K562 (cell line): ENCODE measurements at regions not wholly inside any gene's neighbourhood (a gene's known extent, or its start where the extent isn't known, plus 50 kb on each side); places are given as distances from the start of the nearest gene placed in this dataset.
A peak's percentile ranks its signal among the peaks of the same experiment; 100 is the strongest.

Source experiments
- ATAC-seq: fragments of 200-7000 bp; cut with Tn5 transposase; 3 replicates; pipeline ENCODE4 v1.9.1; 2020; ENCODE audit warnings: moderate library complexity
- BruUV-seq: library from RNA; stranded (reverse); fragments of 400-500 nt; replicated peaks from 2 replicates; lab custom pipeline; 2021; lab: Mats Ljungman, UMichigan
- CTCF ChIA-PET: fragments of 300-600 bp; formaldehyde crosslinking; extraction: SDS; loops from one replicate; lab custom pipeline; 2021; ENCODE audit warnings: low intra/inter-chr PET ratio; lab: Yijun Ruan, JAX
- POLR2A ChIA-PET: fragments of 300-600, 350-650 bp; sonication (Branson Sonifier 250); formaldehyde crosslinking; extraction: SDS; loops from one replicate; lab custom pipeline; 2021; ENCODE audit warnings: antibody characterized with exemption, inconsistent platforms; lab: Yijun Ruan, JAX
- DNase-seq, 4 experiments: peaks; one replicate each; pipeline versions ENCODE4 v3.0.0 to v3.0.0-alpha.2; 2011 to 2018; ENCODE audit warnings: low spot score in 3 of 4, mixed read lengths in 3 of 4; ENCODE audit errors: extremely low read depth in 1 of 4
- FAIRE-seq: peaks from 2 replicates; lab custom pipeline; 2011; peaks lifted over from hg19 to GRCh38; lab: Jason Lieb, UNC
- H2AFZ ChIP-seq: 2 replicates; pipeline ENCODE4 v1.6.0; 2011; ENCODE audit warnings: low read depth, low read length, control low read depth, inconsistent platforms
- H3K27ac ChIP-seq: fragments of 200-600 bp; 3 replicates; pipeline ENCODE4 v1.8.0; 2011; ENCODE audit warnings: low read depth, mild to moderate bottlenecking, control low read depth, inconsistent platforms, low read length, moderate library complexity, mixed read lengths; ENCODE audit errors: extremely low read depth
- H3K27me3 ChIP-seq, 2 experiments: fragments of 300-600 bp in 1 of 2; 2 replicates in 1 of 2; 3 replicates in 1 of 2; pipeline versions ENCODE4 v1.6.0 to v1.8.0; 2011; ENCODE audit warnings: inconsistent platforms in 2 of 2, low read length in 2 of 2, mild to moderate bottlenecking in 1 of 2, mixed read lengths in 1 of 2, moderate library complexity in 1 of 2; ENCODE audit not compliant: control insufficient read depth in 2 of 2, insufficient read depth in 2 of 2
- H3K36me3 ChIP-seq: fragments of 300-600 bp; 3 replicates; pipeline ENCODE4 v1.8.0; 2011; ENCODE audit warnings: mild to moderate bottlenecking, low read length, inconsistent platforms; ENCODE audit not compliant: control insufficient read depth, insufficient read depth
- H3K4me1 ChIP-seq, 2 experiments: fragments of 200-600 bp in 1 of 2; replicated peaks in 1 of 2; 2 replicates in 1 of 2; 3 replicates in 1 of 2; pipeline versions ENCODE4 v1.5.1 to v1.8.0; 2011; ENCODE audit warnings: inconsistent platforms in 2 of 2, low read length in 2 of 2, mild to moderate bottlenecking in 1 of 2, mixed read lengths in 1 of 2, moderate library complexity in 1 of 2; ENCODE audit not compliant: control insufficient read depth in 2 of 2, insufficient read depth in 2 of 2
- H3K4me2 ChIP-seq: 2 replicates; pipeline ENCODE4 v1.6.1; 2011; ENCODE audit warnings: low read length, control low read depth, inconsistent platforms, mixed read lengths; ENCODE audit not compliant: insufficient read depth
- H3K4me3 ChIP-seq: fragments of 200-600 bp; sonication (generic), shearing (Covaris generic); 2 replicates; pipeline ENCODE4 v1.5.1; 2016; ENCODE audit warnings: control low read depth, inconsistent platforms
- H3K79me2 ChIP-seq: fragments of 200-600 bp; 3 replicates; pipeline ENCODE4 v1.8.0; 2011; ENCODE audit warnings: low read length, inconsistent platforms; ENCODE audit not compliant: control insufficient read depth, insufficient read depth
- H3K9ac ChIP-seq, 2 experiments: 2 replicates each; pipeline versions ENCODE4 v1.6.0 to v1.6.1; 2011; ENCODE audit warnings: low read depth in 2 of 2, low read length in 2 of 2, control low read depth in 1 of 2, inconsistent platforms in 1 of 2, mild to moderate bottlenecking in 1 of 2, mixed read lengths in 1 of 2; ENCODE audit not compliant: insufficient read depth in 1 of 2
- H3K9me1 ChIP-seq: one replicate; pipeline ENCODE4 v1.6.0; 2011; ENCODE audit warnings: inconsistent platforms, mild to moderate bottlenecking, low read length, moderate library complexity; ENCODE audit not compliant: control insufficient read depth, insufficient read depth
- H3K9me3 ChIP-seq: replicated peaks from 2 replicates; pipeline ENCODE4 v1.5.1; 2011; ENCODE audit warnings: low read depth, low read length, inconsistent platforms; ENCODE audit not compliant: control insufficient read depth, insufficient read depth
- H4K20me1 ChIP-seq: replicated peaks from 2 replicates; pipeline ENCODE4 v1.6.1; 2011; ENCODE audit warnings: low read length, inconsistent platforms, mixed read lengths; ENCODE audit not compliant: control insufficient read depth, insufficient read depth
- COPS2 ChIP-seq: fragments of 450-650 bp; conservative IDR thresholded peaks from 2 replicates; pipeline ENCODE4 v1.6.1; 2016; ENCODE audit warnings: mild to moderate bottlenecking, moderate library complexity
- CXXC5 ChIP-seq: fragments of 250-450 bp; sonication (Bioruptor Pico); IDR thresholded peaks from 2 replicates; pipeline ENCODE4 v1.8.0; 2022; ENCODE audit warnings: inconsistent platforms, mild to moderate bottlenecking, moderate library complexity
- DPF2 ChIP-seq: fragments of 450-650 bp; IDR thresholded peaks from 2 replicates; pipeline ENCODE4 v1.6.1; 2016
- HDAC6 ChIP-seq: IDR thresholded peaks from 2 replicates; pipeline ENCODE4 v1.6.1; 2012; ENCODE audit warnings: low read depth, mild to moderate bottlenecking, control low read depth, inconsistent platforms, low read length, moderate library complexity
- HMBOX1 ChIP-seq: sonication (generic); IDR thresholded peaks from 2 replicates; pipeline ENCODE4 v1.6.1; 2016
- MAFF ChIP-seq: IDR thresholded peaks from 2 replicates; pipeline ENCODE4 v1.6.1; 2012; ENCODE audit warnings: low read length, improper control_type of control experiment
- PBX2 ChIP-seq, 2 experiments: IDR thresholded peaks in 1 of 2; conservative IDR thresholded peaks in 1 of 2; 2 replicates each; pipeline ENCODE4 v1.6.1; 2016; ENCODE audit warnings: low read depth in 2 of 2, mild to moderate bottlenecking in 1 of 2, missing compliant biosample characterization in 1 of 2, missing genetic modification characterization in 1 of 2, moderate library complexity in 1 of 2
- POLR3G ChIP-seq: IDR thresholded peaks from 2 replicates; pipeline ENCODE4 v1.6.1; 2011; ENCODE audit not compliant: insufficient read length, insufficient replicate concordance; ENCODE audit errors: extremely low read depth
- RB1 ChIP-seq: fragments of 450-650 bp; IDR thresholded peaks from 2 replicates; pipeline ENCODE4 v1.6.1; 2017; ENCODE audit warnings: low read depth, mild to moderate bottlenecking
- SMAD1 ChIP-seq: fragments of 150-350 bp; IDR thresholded peaks from 2 replicates; pipeline ENCODE4 v1.6.1; 2014; ENCODE audit warnings: low read length, low read depth; ENCODE audit not compliant: partially characterized antibody
- TSC22D4 ChIP-seq: fragments of 450-650 bp; IDR thresholded peaks from 2 replicates; pipeline ENCODE4 v1.6.1; 2016; ENCODE audit warnings: missing genetic modification characterization, missing biosample characterization, control low read depth
- ZNF449 ChIP-seq: fragments of 250-450 bp; sonication (Bioruptor Pico); IDR thresholded peaks from 2 replicates; pipeline ENCODE4 v1.8.0; 2022; ENCODE audit warnings: moderate library complexity, mild to moderate bottlenecking, inconsistent platforms
- WGBS: fragments of 100-300 bp; shearing (Covaris generic); methylation state at CpG from one replicate; pipeline ENCODE4 v1.1.6; 2016; ENCODE audit warnings: low coverage, mixed read lengths; ENCODE audit not compliant: insufficient coverage; ENCODE audit errors: missing lambda C conversion rate; 5-methylcytosine and 5-hydroxymethylcytosine counted together
- in situ Hi-C: fragments of 300-500 bp; cut with MboI; formaldehyde crosslinking; loops from 4 replicates; pipeline ENCODE4 v1.15.0; 2018; ENCODE audit warnings: inconsistent platforms, mixed read lengths
- intact Hi-C: fragments of 100-400 bp; cut with micrococcal nuclease; formaldehyde crosslinking; loops from 2 replicates; pipeline ENCODE4 v1.14.2; 2022
- TF ChIP-seq, protein P1 (sequence below): fragments of 450-650 bp; formaldehyde crosslinking; IDR thresholded peaks from 2 replicates; pipeline ENCODE4 v1.4.0; 2022; ENCODE audit warnings: missing genetic modification characterization

GRCh38 chr2:105674859-105675541, 69.7 kb upstream of the NCK2 start (continued):
- TF ChIP-seq, protein P1, sequence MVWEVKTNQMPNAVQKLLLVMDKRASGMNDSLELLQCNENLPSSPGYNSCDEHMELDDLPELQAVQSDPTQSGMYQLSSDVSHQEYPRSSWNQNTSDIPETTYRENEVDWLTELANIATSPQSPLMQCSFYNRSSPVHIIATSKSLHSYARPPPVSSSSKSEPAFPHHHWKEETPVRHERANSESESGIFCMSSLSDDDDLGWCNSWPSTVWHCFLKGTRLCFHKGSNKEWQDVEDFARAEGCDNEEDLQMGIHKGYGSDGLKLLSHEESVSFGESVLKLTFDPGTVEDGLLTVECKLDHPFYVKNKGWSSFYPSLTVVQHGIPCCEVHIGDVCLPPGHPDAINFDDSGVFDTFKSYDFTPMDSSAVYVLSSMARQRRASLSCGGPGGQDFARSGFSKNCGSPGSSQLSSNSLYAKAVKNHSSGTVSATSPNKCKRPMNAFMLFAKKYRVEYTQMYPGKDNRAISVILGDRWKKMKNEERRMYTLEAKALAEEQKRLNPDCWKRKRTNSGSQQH (CRISPR knock-in tag): no peak
- no peak for TF ChIP-seq CXXC5
- TF ChIP-seq DPF2: 0 out of 2 replicates have a peak, but pooled peaks have one; percentile 21

DNA sequence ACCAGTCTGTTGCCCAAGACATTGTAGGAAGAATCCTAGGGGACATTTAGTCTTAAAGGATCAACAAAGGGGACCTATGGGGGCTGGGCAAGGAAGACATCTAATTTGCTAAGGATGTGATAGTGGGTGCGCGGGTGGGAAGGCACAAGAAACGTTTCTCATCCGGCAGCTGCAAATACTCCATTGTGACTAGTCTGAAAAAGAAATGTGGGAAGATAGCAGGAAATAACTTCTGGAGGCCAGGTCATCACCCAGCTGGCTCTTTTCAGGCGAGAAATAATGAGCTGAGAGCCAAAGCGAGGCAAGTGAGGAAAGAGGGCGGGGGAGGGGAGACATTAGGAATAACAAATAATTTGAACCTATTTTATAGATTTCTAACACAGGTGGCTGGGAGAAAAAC, 70.3 kb upstream of the NCK2 start:
- ATAC-seq: no peak
- H2AFZ ChIP-seq: no peak overlapping the region
- no peak for FAIRE-seq
- H3K27ac ChIP-seq: no peak overlapping the region
- no peaks in the 10 kb centered on the region for H3K36me3 ChIP-seq
- no peaks in the 10 kb centered on the region for H3K9me1 ChIP-seq
- H3K4me1 ChIP-seq: peaks cover 5 to 7% of the 10 kb centered on the region in 2 experiments; a peak in 4 of 5 replicates
- no peaks in the 10 kb centered on the region for H3K79me2 ChIP-seq
- no peak overlapping the region for H3K4me3 ChIP-seq
- no peak for DNase-seq
- no peaks in the 10 kb centered on the region; a peak in 1 of 5 replicates for H3K27me3 ChIP-seq
- in situ Hi-C loops (no loop called here), intact Hi-C loops (no loop called here)
- ChIA-PET CTCF (interaction anchor here (0.7 kb wide), 1 partner anchor 1308 kb away, joined by 3 read pairs; no protein-coding TSS in a partner anchor), POLR2A (interaction anchor here (1.0 to 1.2 kb wide), 2 partner anchors 12 to 73 kb away, joined by 3 to 4 read pairs; no protein-coding TSS in a partner anchor)
- no peak overlapping the region for H3K4me2 ChIP-seq
- H4K20me1 ChIP-seq: no peaks in the 10 kb centered on the region
- no peak overlapping the region for H3K9ac ChIP-seq
- WGBS: 69% methylated on average over 7 of the region's 7 CpGs
- H3K9me3 ChIP-seq: no peaks in the 10 kb centered on the region
- BruUV-seq: no TSS peak
- TF ChIP-seq SMAD1: no peak
- no peak for TF ChIP-seq PBX2 (CRISPR knock-in tag; IDR thresholded peaks at IDR 0.05; ENCODE audit: low read depth)
- no peak for TF ChIP-seq PBX2 (tag; conservative IDR thresholded peaks at IDR 0.05; ENCODE audit: low read depth)
- TF ChIP-seq ZNF449 (CRISPR knock-in tag): no peak
- TF ChIP-seq HMBOX1: no peak
- no peak for TF ChIP-seq COPS2
- no peak for TF ChIP-seq MAFF
- TF ChIP-seq HDAC6: no peak
- no peak for TF ChIP-seq RB1
- TF ChIP-seq POLR3G: no peak
- no peak for TF ChIP-seq TSC22D4 (tag)
